D721Med (cell line): ENCODE measurements at regions not wholly inside any gene's neighbourhood (a gene's known extent, or its start where the extent isn't known, plus 50 kb on each side); places are given as distances from the start of the nearest gene placed in this dataset.

Experiments
- DNase-seq: peaks from one replicate; pipeline ENCODE4 v3.0.0; 2011; ENCODE audit warnings: low spot score; ENCODE audit not compliant: insufficient read length
- FAIRE-seq: peaks from 2 replicates; lab custom pipeline; 2011; peaks lifted over from hg19 to GRCh38; lab: Jason Lieb, UNC
- CTCF ChIP-seq: IDR thresholded peaks from 2 replicates; pipeline ENCODE4 v1.5.1; 2012; ENCODE audit warnings: mild to moderate bottlenecking, control low read depth; ENCODE audit not compliant: insufficient read depth; ENCODE audit errors: missing control alignments

- DNase-seq, result no peak
- TF ChIP-seq CTCF, result no peak
- FAIRE-seq, result no peak
Observed at GRCh38 chr5:74956278-74956677, 90.1 kb upstream of the FAM169A start.

- no peak for FAIRE-seq
- no peak for TF ChIP-seq CTCF
- no peak for DNase-seq
Observed at GRCh38 chr5:74954919-74955318, 88.7 kb upstream of the FAM169A start.

GRCh38 chr5:74953937-74954720 lies 87.9 kb upstream of the FAM169A start:
- no peak for DNase-seq
- no peak for FAIRE-seq
- no peak for TF ChIP-seq CTCF

GRCh38 chr5:74953554-74953936 lies 87.4 kb upstream of the FAM169A start:
- DNase-seq (no peak), FAIRE-seq (no peak)
- no peak for TF ChIP-seq CTCF

GRCh38 chr5:74952406-74952805 lies 86.2 kb upstream of the FAM169A start:
- no peak for TF ChIP-seq CTCF
- DNase-seq (no peak), FAIRE-seq (no peak)

- DNase-seq (no peak), FAIRE-seq (no peak)
- TF ChIP-seq CTCF, result no peak
Observed at GRCh38 chr5:74951865-74952264, 85.7 kb upstream of the FAM169A start.

GRCh38 chr5:74950836-74951515 lies 84.8 kb upstream of the FAM169A start:
- FAIRE-seq (no peak), DNase-seq (no peak)
- TF ChIP-seq CTCF, result no peak
